GM12873 (cell line): ENCODE measurements at regions not wholly inside any gene's neighbourhood (a gene's known extent, or its start where the extent isn't known, plus 50 kb on each side); places are given as distances from the start of the nearest gene placed in this dataset.

Experiments used
- TF ChIP-seq, protein P1 (sequence below): IDR thresholded peaks from 2 replicates; pipeline ENCODE4 v1.5.1; 2012; ENCODE audit warnings: low read depth, mild to moderate bottlenecking, moderate library complexity, low read length, control low read depth; ENCODE audit not compliant: insufficient read depth; ENCODE audit errors: missing control alignments

DNA sequence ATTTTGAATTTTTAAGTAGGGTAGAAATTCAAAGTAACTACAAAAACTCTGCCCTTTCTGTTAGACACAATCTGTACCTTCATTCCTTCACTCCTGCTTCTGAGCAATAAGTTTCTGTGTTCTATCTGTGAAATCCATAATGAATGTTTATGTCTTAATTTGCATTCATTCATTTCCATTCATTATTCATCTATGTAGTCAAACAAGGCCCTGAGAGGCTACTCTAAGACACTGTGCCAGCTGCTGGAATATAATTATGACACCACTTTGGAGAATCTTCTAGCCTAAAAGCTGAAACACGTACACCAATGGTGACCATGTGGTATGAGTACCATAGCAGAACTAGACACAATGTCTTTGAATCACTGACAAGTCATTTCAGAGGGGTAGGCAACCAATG lies 199.9 kb upstream of the FAR2 start:
- TF ChIP-seq, protein P1, sequence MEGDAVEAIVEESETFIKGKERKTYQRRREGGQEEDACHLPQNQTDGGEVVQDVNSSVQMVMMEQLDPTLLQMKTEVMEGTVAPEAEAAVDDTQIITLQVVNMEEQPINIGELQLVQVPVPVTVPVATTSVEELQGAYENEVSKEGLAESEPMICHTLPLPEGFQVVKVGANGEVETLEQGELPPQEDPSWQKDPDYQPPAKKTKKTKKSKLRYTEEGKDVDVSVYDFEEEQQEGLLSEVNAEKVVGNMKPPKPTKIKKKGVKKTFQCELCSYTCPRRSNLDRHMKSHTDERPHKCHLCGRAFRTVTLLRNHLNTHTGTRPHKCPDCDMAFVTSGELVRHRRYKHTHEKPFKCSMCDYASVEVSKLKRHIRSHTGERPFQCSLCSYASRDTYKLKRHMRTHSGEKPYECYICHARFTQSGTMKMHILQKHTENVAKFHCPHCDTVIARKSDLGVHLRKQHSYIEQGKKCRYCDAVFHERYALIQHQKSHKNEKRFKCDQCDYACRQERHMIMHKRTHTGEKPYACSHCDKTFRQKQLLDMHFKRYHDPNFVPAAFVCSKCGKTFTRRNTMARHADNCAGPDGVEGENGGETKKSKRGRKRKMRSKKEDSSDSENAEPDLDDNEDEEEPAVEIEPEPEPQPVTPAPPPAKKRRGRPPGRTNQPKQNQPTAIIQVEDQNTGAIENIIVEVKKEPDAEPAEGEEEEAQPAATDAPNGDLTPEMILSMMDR: no peak

DNA sequence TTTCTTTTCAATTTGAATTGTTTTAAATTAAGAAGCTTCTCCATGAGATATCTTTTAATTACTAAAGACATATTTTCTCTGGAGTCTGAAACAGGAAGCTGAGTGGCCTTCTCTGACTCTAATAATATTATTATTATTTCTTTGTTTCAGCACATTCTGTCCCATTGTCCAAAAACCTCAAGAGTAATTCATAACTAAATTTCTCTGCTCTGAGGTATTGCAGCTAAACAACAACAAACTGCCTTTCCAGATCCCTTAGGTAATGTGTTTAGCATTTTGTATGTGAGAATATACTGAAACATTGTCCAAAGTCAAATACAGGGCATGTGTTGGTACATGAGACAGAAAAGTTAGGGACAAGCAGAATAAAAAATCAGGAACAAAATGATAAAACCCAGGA lies 199.0 kb upstream of the FAR2 start:
- TF ChIP-seq, protein P1: no peak

DNA sequence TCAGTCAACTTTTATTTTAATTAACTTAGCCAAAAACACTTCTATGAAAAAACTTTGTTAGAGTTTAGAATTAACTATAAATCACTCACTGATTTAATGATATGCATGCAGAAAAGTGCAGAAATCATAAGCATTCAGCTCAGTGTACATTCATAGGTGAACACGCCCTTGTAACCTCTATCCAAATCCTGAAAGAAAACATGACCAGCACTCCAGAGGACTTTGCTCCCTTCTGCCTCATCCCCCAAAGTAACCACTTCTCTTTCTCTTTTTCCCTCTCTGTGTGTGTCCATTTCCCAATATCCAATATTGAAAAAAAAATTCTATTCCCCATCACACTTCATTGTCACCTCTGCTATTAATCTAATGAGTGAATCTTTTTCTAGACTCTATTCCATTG lies 197.1 kb upstream of the FAR2 start:
- TF ChIP-seq, protein P1: no peak

DNA sequence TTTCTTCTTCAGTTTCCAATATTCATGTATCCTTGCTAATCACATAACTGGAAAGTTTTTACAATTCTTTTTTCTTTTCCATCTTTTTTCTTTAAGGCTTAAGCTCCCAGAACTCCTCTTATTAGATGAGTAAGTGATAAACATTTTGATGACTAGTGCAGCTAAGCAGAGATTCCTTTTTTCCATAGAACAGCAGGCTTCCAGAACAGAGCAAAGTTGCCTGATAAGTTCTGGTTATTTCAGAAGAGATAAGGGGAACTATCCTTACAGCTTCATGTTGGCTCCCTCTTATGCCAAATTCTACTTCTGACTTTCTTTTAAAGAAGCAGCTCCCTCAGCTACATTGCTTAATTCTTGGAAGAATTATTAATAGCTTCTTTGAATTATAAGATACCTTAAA lies 194.7 kb upstream of the FAR2 start:
- TF ChIP-seq, protein P1: no peak

DNA sequence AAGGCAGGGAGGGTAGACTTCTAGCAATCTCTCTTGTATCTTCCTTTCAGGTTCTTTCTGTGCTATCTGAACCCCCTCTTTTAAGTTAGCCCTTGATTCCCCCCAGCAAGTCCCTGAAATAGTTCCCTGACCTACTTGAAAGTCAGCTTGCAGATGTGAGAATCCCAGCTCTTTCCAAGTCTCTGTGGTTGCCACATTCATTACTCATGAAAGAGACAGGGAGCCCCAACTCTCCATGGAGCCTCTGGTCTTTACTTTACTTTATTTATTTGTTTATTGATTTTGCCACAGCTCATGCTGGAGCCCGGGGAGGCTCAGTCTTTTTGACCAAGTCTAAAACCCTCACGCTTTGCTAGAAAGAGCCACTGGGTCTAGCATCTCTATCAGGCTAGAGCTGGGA lies 193.6 kb upstream of the FAR2 start:
- TF ChIP-seq, protein P1: no peak

DNA sequence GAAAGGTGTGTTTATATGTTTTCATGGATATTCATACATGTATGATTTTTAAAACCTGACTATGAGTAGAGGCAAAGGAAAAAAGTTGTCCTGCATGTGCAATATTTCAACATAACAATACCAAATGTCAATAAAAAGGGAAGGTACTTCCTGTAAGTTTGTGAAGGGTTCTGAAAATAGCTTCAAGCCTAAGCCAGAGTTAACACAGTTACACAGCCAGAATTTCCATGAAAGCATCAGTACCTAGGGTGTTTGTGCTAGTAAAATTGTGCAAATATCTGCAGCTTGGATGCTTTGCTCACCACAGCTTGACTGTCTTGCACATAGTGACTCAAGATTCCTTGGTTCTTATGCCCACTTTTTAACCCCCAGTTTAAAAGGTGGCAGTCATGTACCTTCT lies 193.1 kb upstream of the FAR2 start:
- TF ChIP-seq, protein P1: no peak

DNA sequence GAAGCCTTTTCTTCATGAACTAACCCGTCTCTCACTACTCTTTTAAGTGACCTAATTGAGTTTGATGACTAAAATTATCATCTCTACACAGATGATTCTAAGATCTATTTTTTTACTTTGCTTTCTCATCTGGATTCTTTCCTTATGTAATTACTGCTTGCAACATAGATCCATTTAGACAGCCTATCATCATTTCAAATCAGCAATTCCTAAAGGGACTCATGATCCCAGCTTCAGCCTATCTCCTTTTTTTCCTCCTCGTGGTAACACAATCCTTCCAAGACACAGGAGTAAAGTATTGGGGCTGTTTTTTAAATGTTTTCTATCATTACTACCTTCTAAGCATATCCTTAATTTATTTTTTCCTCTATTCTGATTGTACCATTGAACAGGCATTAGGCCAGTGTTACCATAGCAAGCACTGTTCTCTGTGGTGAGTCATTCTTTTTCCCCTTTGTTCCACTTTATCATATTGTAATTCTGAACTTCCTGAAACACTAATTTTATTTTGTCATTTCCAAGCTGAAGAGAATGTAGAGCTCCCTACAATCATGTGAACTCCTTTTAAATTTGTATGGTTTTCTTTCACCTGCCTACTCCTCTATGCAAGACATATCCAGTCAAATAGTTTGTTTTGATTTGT lies 190.4 kb upstream of the FAR2 start:
- TF ChIP-seq, protein P1: no peak

DNA sequence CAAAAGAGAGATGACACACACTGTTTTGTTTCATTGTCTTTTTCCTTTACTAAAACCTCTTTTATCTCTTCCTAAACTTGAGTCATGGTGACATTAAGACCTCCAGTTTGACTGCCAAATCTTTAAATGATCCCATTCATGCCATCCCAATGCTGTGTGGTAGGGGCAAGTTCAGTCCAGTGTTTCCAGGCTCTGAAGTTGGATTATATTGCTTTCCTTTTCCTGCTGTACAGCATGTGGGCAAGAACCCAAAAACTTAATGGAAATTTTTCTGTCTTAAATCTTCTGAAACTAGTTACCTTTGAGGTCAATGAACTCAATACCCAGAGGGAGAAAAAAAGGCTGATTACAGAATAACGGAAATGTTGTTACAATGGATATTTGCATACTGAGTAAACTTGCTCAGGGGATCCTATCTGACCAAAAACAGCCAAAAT lies 187.1 kb upstream of the FAR2 start:
- TF ChIP-seq, protein P1: no peak
